ENCODE measurements at regions not wholly inside any gene's neighbourhood (a gene's known extent, or its start where the extent isn't known, plus 50 kb on each side); places are given as distances from the start of the nearest gene placed in this dataset.

DNA sequence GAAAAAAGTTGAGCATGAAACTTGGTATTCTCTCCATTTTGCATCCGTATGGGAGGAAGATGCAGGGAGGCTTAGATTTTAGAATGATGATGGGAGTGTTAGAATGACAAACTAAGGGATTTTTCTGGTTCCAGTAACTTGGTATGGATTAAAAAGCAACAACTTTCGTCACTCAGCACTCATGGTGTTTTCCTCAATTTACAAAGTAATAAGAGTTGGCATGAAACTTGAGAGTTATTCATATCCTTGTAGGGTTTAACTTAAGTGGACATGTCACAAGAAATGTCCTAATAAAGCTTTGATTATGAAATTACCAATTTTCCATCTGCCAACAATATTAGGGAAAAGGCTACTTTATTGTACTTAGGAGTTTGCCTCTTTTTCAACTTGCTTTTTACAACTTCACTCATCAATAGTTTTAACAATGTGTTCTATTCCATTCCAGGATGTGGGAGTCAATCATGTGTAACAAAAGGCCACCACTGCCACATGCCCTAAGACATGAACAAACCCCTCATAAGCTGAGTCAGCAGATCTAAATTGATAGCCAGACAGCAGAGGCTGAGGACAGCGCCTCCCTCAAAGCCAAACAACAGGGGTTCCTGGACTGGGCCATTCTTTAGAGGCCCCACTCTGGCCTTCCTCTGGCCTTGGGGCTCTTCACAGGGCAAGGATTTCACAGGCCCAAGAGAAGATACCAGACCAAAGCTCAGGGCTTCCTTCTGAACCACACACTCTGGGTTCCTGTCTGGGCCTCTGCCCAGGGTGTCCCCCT lies 265.8 kb downstream of the TNS1 start:
- Histone ChIP-seq H3K27me3 (ENCODE audit: insufficient read depth) (no peaks in the 10 kb centered on the region), H3F3A (replicated peaks; ENCODE audit: low read depth) (no peaks in the 10 kb centered on the region), H3K27ac (ENCODE audit: low read depth) (no peak overlapping the region), H2AFZ (no peak overlapping the region), H3K9me2 (ENCODE audit: insufficient read depth) (peaks cover 13% of the 10 kb centered on the region; the same call in 1 of the 2 replicates), H3K4me1 (ENCODE audit: insufficient read depth) (no peaks in the 10 kb centered on the region), H3K79me2 (replicated peaks; ENCODE audit: insufficient read depth) (no peaks in the 10 kb centered on the region), H3K4me3 (no peak overlapping the region), H3K36me3 (ENCODE audit: insufficient read depth) (no peaks in the 10 kb centered on the region), H4K20me1 (replicated peaks; ENCODE audit: insufficient read depth) (no peaks in the 10 kb centered on the region), H3K4me2 (no peak overlapping the region)
- Mint-ChIP-seq H3K4me3 (no peak overlapping the region), H3K27me3 (ENCODE audit: insufficient read depth, low read depth, poor library complexity) (peaks cover 4% of the 10 kb centered on the region), H3K4me1 (no peaks in the 10 kb centered on the region), H3K9me3 (no peaks in the 10 kb centered on the region), H3K27ac (no peak overlapping the region), H3K36me3 (ENCODE audit: low read depth) (no peaks in the 10 kb centered on the region)
- TF ChIP-seq ZNF331 (CRISPR knock-in tag; IDR thresholded peaks at IDR 0.05; ENCODE audit: low read depth): no peak
- TF ChIP-seq CREB1 (CRISPR knock-in tag; IDR thresholded peaks at IDR 0.05; ENCODE audit: low read depth): no peak
- TF ChIP-seq STAT1 (IDR thresholded peaks at IDR 0.05; ENCODE audit: unreplicated experiment): no peak
- no peak for TF ChIP-seq ZNF114 (CRISPR knock-in tag; IDR thresholded peaks at IDR 0.05)
- no peak for TF ChIP-seq EZH2phosphoT487 (IDR thresholded peaks at IDR 0.05; ENCODE audit: unreplicated experiment)
- no peak for TF ChIP-seq ZNF462 (CRISPR knock-in tag; IDR thresholded peaks at IDR 0.05)
- no peak for TF ChIP-seq EZH2 (IDR thresholded peaks at IDR 0.05; ENCODE audit: low read depth, unreplicated experiment)
- no peak for TF ChIP-seq JUNB (IDR thresholded peaks at IDR 0.05; ENCODE audit: unreplicated experiment)
- TF ChIP-seq CTCF (conservative IDR thresholded peaks at IDR 0.05; ENCODE audit: low read depth in 2 of 2): no peak
- TF ChIP-seq, protein P1, sequence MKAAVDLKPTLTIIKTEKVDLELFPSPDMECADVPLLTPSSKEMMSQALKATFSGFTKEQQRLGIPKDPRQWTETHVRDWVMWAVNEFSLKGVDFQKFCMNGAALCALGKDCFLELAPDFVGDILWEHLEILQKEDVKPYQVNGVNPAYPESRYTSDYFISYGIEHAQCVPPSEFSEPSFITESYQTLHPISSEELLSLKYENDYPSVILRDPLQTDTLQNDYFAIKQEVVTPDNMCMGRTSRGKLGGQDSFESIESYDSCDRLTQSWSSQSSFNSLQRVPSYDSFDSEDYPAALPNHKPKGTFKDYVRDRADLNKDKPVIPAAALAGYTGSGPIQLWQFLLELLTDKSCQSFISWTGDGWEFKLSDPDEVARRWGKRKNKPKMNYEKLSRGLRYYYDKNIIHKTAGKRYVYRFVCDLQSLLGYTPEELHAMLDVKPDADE (IDR thresholded peaks at IDR 0.05): no peak
- no peak for TF ChIP-seq POLR2AphosphoS5 (IDR thresholded peaks at IDR 0.05; ENCODE audit: low read depth)
- no peak for TF ChIP-seq REST (IDR thresholded peaks at IDR 0.05; ENCODE audit: unreplicated experiment)
- TF ChIP-seq NANOG (IDR thresholded peaks at IDR 0.05; ENCODE audit: borderline replicate concordance): no peak
- no peak for ATAC-seq
- DNase-seq (ENCODE audit: low spot score): no peak
